Caco-2 (cell line): ENCODE measurements at regions not wholly inside any gene's neighbourhood (a gene's known extent, or its start where the extent isn't known, plus 50 kb on each side); places are given as distances from the start of the nearest gene placed in this dataset.

ENCODE experiments used
- BruUV-seq: library from RNA; stranded (reverse); fragments of 400-500 nt; replicated peaks from 2 replicates; lab custom pipeline; 2021; lab: Mats Ljungman, UMichigan
- CTCF ChIA-PET: fragments of 300-600 bp; sonication (Branson Sonifier 250); formaldehyde crosslinking; loops from one replicate; lab custom pipeline; 2022; ENCODE audit warnings: antibody characterized with exemption; lab: Charles Lee
- POLR2A ChIA-PET: fragments of 300-600 bp; sonication (Branson Sonifier 250); formaldehyde crosslinking; loops from one replicate; lab custom pipeline; 2022; ENCODE audit warnings: antibody characterized with exemption; lab: Charles Lee
- DNase-seq, 2 experiments: peaks; one replicate each; pipeline versions ENCODE4 v3.0.0 to v3.0.0-alpha.2; 2020 to 2022
- H3K27me3 ChIP-seq: replicated peaks from 2 replicates; pipeline ENCODE4 v1.6.0; 2011; ENCODE audit warnings: low read length; ENCODE audit not compliant: control insufficient read depth, insufficient read depth
- H3K36me3 ChIP-seq: 2 replicates; pipeline ENCODE4 v1.5.1; 2011; ENCODE audit warnings: low read length; ENCODE audit not compliant: control insufficient read depth, insufficient read depth
- H3K4me1 ChIP-seq: fragments of 250-450 bp; sonication (Bioruptor Pico); 2 replicates; pipeline ENCODE4 v1.5.1; 2020; ENCODE audit warnings: mild to moderate bottlenecking
- H3K4me3 ChIP-seq: 2 replicates; pipeline ENCODE4 v1.5.1; 2011; ENCODE audit warnings: low read depth, mild to moderate bottlenecking, control low read depth, low read length
- H3K9me3 ChIP-seq: fragments of 250-450 bp; sonication (Bioruptor Pico); 2 replicates; pipeline ENCODE4 v1.5.1; 2020; ENCODE audit warnings: mild to moderate bottlenecking, moderate library complexity
- H3K27ac Mint-ChIP-seq: one replicate; pipeline ENCODE4 v1.8.0; 2022; ENCODE audit warnings: mixed read lengths; ENCODE audit not compliant: unreplicated experiment
- H3K27me3 Mint-ChIP-seq: one replicate; pipeline ENCODE4 v1.8.0; 2022; ENCODE audit warnings: mixed read lengths; ENCODE audit not compliant: insufficient read depth, unreplicated experiment
- H3K36me3 Mint-ChIP-seq: one replicate; pipeline ENCODE4 v1.8.0; 2022; ENCODE audit warnings: mild to moderate bottlenecking, mixed read lengths; ENCODE audit not compliant: insufficient read depth, unreplicated experiment
- H3K4me1 Mint-ChIP-seq: one replicate; pipeline ENCODE4 v1.8.0; 2022; ENCODE audit warnings: low read depth, mixed read lengths; ENCODE audit not compliant: unreplicated experiment
- H3K4me3 Mint-ChIP-seq: one replicate; pipeline ENCODE4 v1.8.0; 2022; ENCODE audit warnings: mild to moderate bottlenecking, moderate library complexity, mixed read lengths; ENCODE audit not compliant: unreplicated experiment
- H3K9me3 Mint-ChIP-seq: one replicate; pipeline ENCODE4 v1.8.0; 2022; ENCODE audit warnings: mixed read lengths; ENCODE audit not compliant: unreplicated experiment
- CTCF ChIP-seq, 2 experiments: fragments of 200-600 bp in 1 of 2; IDR thresholded peaks; 1 replicate in 1 of 2; 2 replicates in 1 of 2; pipeline versions ENCODE4 v1.5.1 to v1.8.0; 2011 to 2022; ENCODE audit warnings: antibody characterized with exemption in 1 of 2, control low read depth in 1 of 2, inconsistent platforms in 1 of 2, low read depth in 1 of 2, low read length in 1 of 2, mild to moderate bottlenecking in 1 of 2, moderate library complexity in 1 of 2; ENCODE audit not compliant: insufficient read depth in 1 of 2, severe bottlenecking in 1 of 2, unreplicated experiment in 1 of 2
- intact Hi-C: fragments of 100-400 bp; cut with micrococcal nuclease; formaldehyde crosslinking; loops from one replicate; pipeline ENCODE4 v1.10.0; 2022; ENCODE audit not compliant: unreplicated experiment

GRCh38 chr14:101070540-101071492 lies 167.3 kb upstream of the RTL1 start:
- CTCF ChIA-PET = no interaction called here
- BruUV-seq = no TSS peak
- Mint-ChIP-seq H3K4me3 (no peak overlapping the region), H3K27ac (no peak overlapping the region), H3K4me1 (no peaks in the 10 kb centered on the region), H3K36me3 (no peaks in the 10 kb centered on the region), H3K27me3 (peaks cover 2% of the 10 kb centered on the region), H3K9me3 (no peaks in the 10 kb centered on the region)
- DNase-seq = no peak
- Histone ChIP-seq H3K36me3 (no peaks in the 10 kb centered on the region), H3K27me3 (no peaks in the 10 kb centered on the region), H3K4me1 (no peaks in the 10 kb centered on the region), H3K4me3 (no peak overlapping the region), H3K9me3 (no peaks in the 10 kb centered on the region)
- POLR2A ChIA-PET = no interaction called here
- intact Hi-C loops = no loop called here
- no peak for TF ChIP-seq CTCF (IDR thresholded peaks at IDR 0.05; ENCODE audit: insufficient read depth in 1 of 2, low read depth in 1 of 2, low read length in 1 of 2, severe bottlenecking in 1 of 2, unreplicated experiment in 1 of 2)

GRCh38 chr14:101071493-101071906 lies 168.0 kb upstream of the RTL1 start:
- no peaks in the 10 kb centered on the region for H3K4me1 Mint-ChIP-seq
- Histone ChIP-seq H3K4me1 (no peaks in the 10 kb centered on the region), H3K9me3 (no peaks in the 10 kb centered on the region), H3K4me3 (no peak overlapping the region), H3K36me3 (no peaks in the 10 kb centered on the region), H3K27me3 (no peaks in the 10 kb centered on the region)
- no peaks in the 10 kb centered on the region for H3K9me3 Mint-ChIP-seq
- DNase-seq = no peak
- H3K27ac Mint-ChIP-seq = no peak overlapping the region
- ChIA-PET CTCF (no interaction called here), POLR2A (no interaction called here)
- intact Hi-C loops = no loop called here
- peaks cover 2% of the 10 kb centered on the region for H3K27me3 Mint-ChIP-seq
- H3K4me3 Mint-ChIP-seq = no peak overlapping the region
- H3K36me3 Mint-ChIP-seq = no peaks in the 10 kb centered on the region
- TF ChIP-seq CTCF (IDR thresholded peaks at IDR 0.05; ENCODE audit: insufficient read depth in 1 of 2, low read depth in 1 of 2, low read length in 1 of 2, severe bottlenecking in 1 of 2, unreplicated experiment in 1 of 2) = no peak
- BruUV-seq = no TSS peak

- H3K36me3 Mint-ChIP-seq = no peaks in the 10 kb centered on the region
- Histone ChIP-seq H3K27me3 (no peaks in the 10 kb centered on the region), H3K4me1 (no peaks in the 10 kb centered on the region), H3K36me3 (no peaks in the 10 kb centered on the region), H3K9me3 (no peaks in the 10 kb centered on the region), H3K4me3 (no peak overlapping the region)
- DNase-seq = no peak
- no peaks in the 10 kb centered on the region for H3K4me1 Mint-ChIP-seq
- ChIA-PET POLR2A (no interaction called here), CTCF (no interaction called here)
- no peak for TF ChIP-seq CTCF (IDR thresholded peaks at IDR 0.05; ENCODE audit: insufficient read depth in 1 of 2, low read depth in 1 of 2, low read length in 1 of 2, severe bottlenecking in 1 of 2, unreplicated experiment in 1 of 2)
- no peak overlapping the region for H3K4me3 Mint-ChIP-seq
- intact Hi-C loops = no loop called here
- H3K9me3 Mint-ChIP-seq = no peaks in the 10 kb centered on the region
- peaks cover 2% of the 10 kb centered on the region for H3K27me3 Mint-ChIP-seq
- no peak overlapping the region for H3K27ac Mint-ChIP-seq
- BruUV-seq = no TSS peak
Observed at GRCh38 chr14:101072070-101072469, 168.5 kb upstream of the RTL1 start.
